ENCODE measurements at regions not wholly inside any gene's neighbourhood (a gene's known extent, or its start where the extent isn't known, plus 50 kb on each side); places are given as distances from the start of the nearest gene placed in this dataset.

DNA sequence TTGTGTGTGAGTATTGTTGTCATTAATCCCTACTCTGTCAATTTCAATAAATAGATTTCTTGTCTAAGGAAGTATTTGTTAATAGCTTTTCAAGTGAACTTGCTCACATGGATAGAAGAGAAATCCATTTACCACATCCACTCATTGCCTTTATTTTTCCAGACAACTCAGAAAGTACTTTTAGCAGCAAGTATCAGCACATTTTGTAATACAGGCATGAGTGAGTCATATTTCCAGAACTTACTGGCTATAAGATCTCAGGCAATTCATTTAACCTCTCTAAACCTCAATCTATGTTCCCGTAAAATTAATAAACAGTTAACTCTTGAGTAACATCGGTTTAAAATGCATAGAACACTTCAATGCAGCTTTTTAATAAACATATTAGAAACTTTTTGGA is 317.9 kb upstream of the PCDH7 start:
- Histone ChIP-seq H3K27ac (ENCODE audit: control insufficient read depth, insufficient read depth, low read length) (no peak overlapping the region), H2AFZ (ENCODE audit: control insufficient read depth, low read length) (no peak overlapping the region), H3K36me3 (ENCODE audit: control insufficient read depth in 2 of 2, extremely low read depth in 1 of 2, insufficient read depth in 2 of 2, low read length in 2 of 2) (no peaks in the 10 kb centered on the region), H4K20me1 (ENCODE audit: control insufficient read depth, extremely low read depth, insufficient read depth, low read length) (no peaks in the 10 kb centered on the region), H3K4me2 (ENCODE audit: control insufficient read depth, extremely low read depth, insufficient read depth, low read depth, low read length) (no peak overlapping the region), H3K9me1 (ENCODE audit: control insufficient read depth, extremely low read depth, insufficient read depth, low read length) (no peaks in the 10 kb centered on the region), H3K4me3 (ENCODE audit: control insufficient read depth in 2 of 3, extremely low read depth in 1 of 3, insufficient read depth in 2 of 3, low read depth in 1 of 3, low read length in 3 of 3) (no peak overlapping the region), H3K9me3 (ENCODE audit: control insufficient read depth, low read depth, low read length) (no peaks in the 10 kb centered on the region), H3K79me2 (ENCODE audit: control insufficient read depth, insufficient read depth, low read length) (no peaks in the 10 kb centered on the region), H3K4me1 (ENCODE audit: control insufficient read depth, extremely low read depth, insufficient read depth, low read length) (no peaks in the 10 kb centered on the region), H3K27me3 (ENCODE audit: control insufficient read depth, extremely low read depth, insufficient read depth, low read length) (no peaks in the 10 kb centered on the region), H3K9ac (ENCODE audit: control insufficient read depth, extremely low read depth, insufficient read depth, low read length) (no peak overlapping the region)
- FAIRE-seq: no peak
- dilution Hi-C loops (cut with MboI; ENCODE audit: extremely low pct_ligation_motif_present, low sequenced_read_pairs): no loop called here
- TF ChIP-seq EZH2 (IDR thresholded peaks at IDR 0.05; ENCODE audit: low read length): no peak
- TF ChIP-seq, protein P1, sequence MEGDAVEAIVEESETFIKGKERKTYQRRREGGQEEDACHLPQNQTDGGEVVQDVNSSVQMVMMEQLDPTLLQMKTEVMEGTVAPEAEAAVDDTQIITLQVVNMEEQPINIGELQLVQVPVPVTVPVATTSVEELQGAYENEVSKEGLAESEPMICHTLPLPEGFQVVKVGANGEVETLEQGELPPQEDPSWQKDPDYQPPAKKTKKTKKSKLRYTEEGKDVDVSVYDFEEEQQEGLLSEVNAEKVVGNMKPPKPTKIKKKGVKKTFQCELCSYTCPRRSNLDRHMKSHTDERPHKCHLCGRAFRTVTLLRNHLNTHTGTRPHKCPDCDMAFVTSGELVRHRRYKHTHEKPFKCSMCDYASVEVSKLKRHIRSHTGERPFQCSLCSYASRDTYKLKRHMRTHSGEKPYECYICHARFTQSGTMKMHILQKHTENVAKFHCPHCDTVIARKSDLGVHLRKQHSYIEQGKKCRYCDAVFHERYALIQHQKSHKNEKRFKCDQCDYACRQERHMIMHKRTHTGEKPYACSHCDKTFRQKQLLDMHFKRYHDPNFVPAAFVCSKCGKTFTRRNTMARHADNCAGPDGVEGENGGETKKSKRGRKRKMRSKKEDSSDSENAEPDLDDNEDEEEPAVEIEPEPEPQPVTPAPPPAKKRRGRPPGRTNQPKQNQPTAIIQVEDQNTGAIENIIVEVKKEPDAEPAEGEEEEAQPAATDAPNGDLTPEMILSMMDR (optimal IDR thresholded peaks at IDR 0.05 in 1 of 3, IDR thresholded peaks at IDR 0.05 in 1 of 3, conservative IDR thresholded peaks at IDR 0.05 in 1 of 3; ENCODE audit: extremely low read depth in 1 of 3, insufficient read depth in 2 of 3, low read length in 3 of 3): no peak
- DNase-seq (ENCODE audit: low read depth, low spot score): no peak

- Histone ChIP-seq H3K4me1 (ENCODE audit: control insufficient read depth, extremely low read depth, insufficient read depth, low read length) (no peaks in the 10 kb centered on the region), H3K36me3 (ENCODE audit: control insufficient read depth in 2 of 2, extremely low read depth in 1 of 2, insufficient read depth in 2 of 2, low read length in 2 of 2) (no peaks in the 10 kb centered on the region), H2AFZ (ENCODE audit: control insufficient read depth, low read length) (no peak overlapping the region), H3K4me2 (ENCODE audit: control insufficient read depth, extremely low read depth, insufficient read depth, low read depth, low read length) (no peak overlapping the region), H3K9ac (ENCODE audit: control insufficient read depth, extremely low read depth, insufficient read depth, low read length) (no peak overlapping the region), H3K27ac (ENCODE audit: control insufficient read depth, insufficient read depth, low read length) (no peak overlapping the region), H3K4me3 (ENCODE audit: control insufficient read depth in 2 of 3, extremely low read depth in 1 of 3, insufficient read depth in 2 of 3, low read depth in 1 of 3, low read length in 3 of 3) (no peak overlapping the region), H3K9me3 (ENCODE audit: control insufficient read depth, low read depth, low read length) (peaks cover 2% of the 10 kb centered on the region), H4K20me1 (ENCODE audit: control insufficient read depth, extremely low read depth, insufficient read depth, low read length) (no peaks in the 10 kb centered on the region), H3K79me2 (ENCODE audit: control insufficient read depth, insufficient read depth, low read length) (no peaks in the 10 kb centered on the region), H3K27me3 (ENCODE audit: control insufficient read depth, extremely low read depth, insufficient read depth, low read length) (no peaks in the 10 kb centered on the region), H3K9me1 (ENCODE audit: control insufficient read depth, extremely low read depth, insufficient read depth, low read length) (no peaks in the 10 kb centered on the region)
- TF ChIP-seq, protein P1 (optimal IDR thresholded peaks at IDR 0.05 in 1 of 3, IDR thresholded peaks at IDR 0.05 in 1 of 3, conservative IDR thresholded peaks at IDR 0.05 in 1 of 3; ENCODE audit: extremely low read depth in 1 of 3, insufficient read depth in 2 of 3, low read length in 3 of 3): no peak
- TF ChIP-seq EZH2 (IDR thresholded peaks at IDR 0.05; ENCODE audit: low read length): no peak
- FAIRE-seq (no peak), DNase-seq (ENCODE audit: low read depth, low spot score) (no peak)
- dilution Hi-C loops (cut with MboI; ENCODE audit: extremely low pct_ligation_motif_present, low sequenced_read_pairs): no loop called here
Measured at GRCh38 chr4:30413915-30414314, 306.3 kb upstream of the PCDH7 start.

Data from keratinocyte (primary cell).